Keratinocyte (primary cell): ENCODE measurements at regions not wholly inside any gene's neighbourhood (a gene's known extent, or its start where the extent isn't known, plus 50 kb on each side); places are given as distances from the start of the nearest gene placed in this dataset.

Experiments used
- DNase-seq: peaks from one replicate; pipeline ENCODE4 v3.0.0-alpha.2; 2011; ENCODE audit warnings: low read depth, missing footprints, low spot score
- FAIRE-seq: peaks from 2 replicates; lab custom pipeline; 2011; peaks lifted over from hg19 to GRCh38; lab: Jason Lieb, UNC
- H2AFZ ChIP-seq: 2 replicates; pipeline ENCODE4 v1.6.0; 2012; ENCODE audit warnings: low read length, control low read depth, inconsistent platforms; ENCODE audit not compliant: control insufficient read depth
- H3K27ac ChIP-seq: 2 replicates; pipeline ENCODE4 v1.5.1; 2011; ENCODE audit warnings: low read length; ENCODE audit not compliant: control insufficient read depth, insufficient read depth
- H3K27me3 ChIP-seq: 3 replicates; pipeline ENCODE4 v1.6.0; 2011; ENCODE audit warnings: low read length; ENCODE audit not compliant: control insufficient read depth, insufficient read depth; ENCODE audit errors: extremely low read depth
- H3K36me3 ChIP-seq, 2 experiments: 2 replicates in 1 of 2; 3 replicates in 1 of 2; pipeline ENCODE4 v1.5.1; 2011; ENCODE audit warnings: low read length in 2 of 2, mild to moderate bottlenecking in 1 of 2; ENCODE audit not compliant: control insufficient read depth in 2 of 2, insufficient read depth in 2 of 2; ENCODE audit errors: extremely low read depth in 1 of 2
- H3K4me1 ChIP-seq: 3 replicates; pipeline ENCODE4 v1.5.1; 2011; ENCODE audit warnings: low read length; ENCODE audit not compliant: control insufficient read depth, insufficient read depth; ENCODE audit errors: extremely low read depth
- H3K4me2 ChIP-seq: 3 replicates; pipeline ENCODE4 v1.6.0; 2011; ENCODE audit warnings: low read depth, low read length; ENCODE audit not compliant: control insufficient read depth, insufficient read depth; ENCODE audit errors: extremely low read depth
- H3K4me3 ChIP-seq, 3 experiments: fragments of 200-600 bp in 1 of 3; sonication (generic) in 1 of 3; 2 replicates in 2 of 3; 3 replicates in 1 of 3; pipeline ENCODE4 v1.5.1; 2011 to 2016; ENCODE audit warnings: low read length in 3 of 3, mild to moderate bottlenecking in 3 of 3, control low read depth in 2 of 3, inconsistent platforms in 1 of 3, low read depth in 1 of 3, mixed read lengths in 1 of 3, mixed run types in 1 of 3, moderate library complexity in 1 of 3; ENCODE audit not compliant: control insufficient read depth in 2 of 3, insufficient read depth in 2 of 3; ENCODE audit errors: extremely low read depth in 1 of 3
- H3K79me2 ChIP-seq: 2 replicates; pipeline ENCODE4 v1.6.0; 2012; ENCODE audit warnings: low read length; ENCODE audit not compliant: control insufficient read depth, insufficient read depth
- H3K9ac ChIP-seq: 3 replicates; pipeline ENCODE4 v1.6.0; 2011; ENCODE audit warnings: low read length; ENCODE audit not compliant: control insufficient read depth, insufficient read depth; ENCODE audit errors: extremely low read depth
- H3K9me1 ChIP-seq: 3 replicates; pipeline ENCODE4 v1.6.0; 2011; ENCODE audit warnings: low read length; ENCODE audit not compliant: control insufficient read depth, insufficient read depth; ENCODE audit errors: extremely low read depth
- H3K9me3 ChIP-seq: 2 replicates; pipeline ENCODE4 v1.5.1; 2012; ENCODE audit warnings: low read depth, low read length; ENCODE audit not compliant: control insufficient read depth
- H4K20me1 ChIP-seq: 3 replicates; pipeline ENCODE4 v1.6.0; 2011; ENCODE audit warnings: low read length; ENCODE audit not compliant: control insufficient read depth, insufficient read depth; ENCODE audit errors: extremely low read depth
- CTCF ChIP-seq, 3 experiments: IDR thresholded peaks in 1 of 3; conservative IDR thresholded peaks in 1 of 3; optimal IDR thresholded peaks in 1 of 3; 2 replicates in 2 of 3; 3 replicates in 1 of 3; pipeline versions ENCODE3 to v1.5.1; 2011; ENCODE audit warnings: low read length in 3 of 3, mild to moderate bottlenecking in 3 of 3, moderate library complexity in 2 of 3, control low read depth in 1 of 3, inconsistent platforms in 1 of 3; ENCODE audit not compliant: insufficient read depth in 2 of 3; ENCODE audit errors: extremely low read depth in 1 of 3
- EZH2 ChIP-seq: IDR thresholded peaks from one replicate; pipeline ENCODE4 v1.6.1; 2012; ENCODE audit warnings: inconsistent platforms, mild to moderate bottlenecking, low read length, moderate library complexity
- dilution Hi-C: fragments of 300-500 bp; cut with MboI; formaldehyde crosslinking; loops from one replicate; pipeline ENCODE4 v1.7.0; 2020; ENCODE audit warnings: low sequenced_read_pairs; ENCODE audit not compliant: extremely low pct_ligation_motif_present

GRCh38 chr16:65499566-65499965 is 377.7 kb upstream of the CDH11 start:
- DNase-seq (no peak), FAIRE-seq (no peak)
- H3K9ac ChIP-seq = no peak overlapping the region
- H2AFZ ChIP-seq = no peak overlapping the region
- H3K27ac ChIP-seq = no peak overlapping the region
- no peaks in the 10 kb centered on the region for H4K20me1 ChIP-seq
- no peaks in the 10 kb centered on the region for H3K36me3 ChIP-seq
- H3K4me1 ChIP-seq = no peaks in the 10 kb centered on the region
- no peaks in the 10 kb centered on the region for H3K27me3 ChIP-seq
- no peak overlapping the region for H3K4me2 ChIP-seq
- no peaks in the 10 kb centered on the region for H3K79me2 ChIP-seq
- H3K4me3 ChIP-seq = no peak overlapping the region
- TF ChIP-seq EZH2 (no peak), CTCF (optimal IDR thresholded peaks at IDR 0.05 in 1 of 3, IDR thresholded peaks at IDR 0.05 in 1 of 3, conservative IDR thresholded peaks at IDR 0.05 in 1 of 3; ENCODE audit: extremely low read depth in 1 of 3, insufficient read depth in 2 of 3, low read length in 3 of 3) (no peak)
- no peaks in the 10 kb centered on the region for H3K9me1 ChIP-seq
- dilution Hi-C loops = no loop called here
- no peaks in the 10 kb centered on the region for H3K9me3 ChIP-seq

- Histone ChIP-seq H3K27ac (no peak overlapping the region), H3K4me1 (no peaks in the 10 kb centered on the region), H3K36me3 (no peaks in the 10 kb centered on the region), H3K9me1 (no peaks in the 10 kb centered on the region), H3K9ac (no peak overlapping the region), H3K27me3 (no peaks in the 10 kb centered on the region), H4K20me1 (no peaks in the 10 kb centered on the region), H3K4me3 (no peak overlapping the region), H3K79me2 (no peaks in the 10 kb centered on the region), H2AFZ (no peak overlapping the region), H3K4me2 (no peak overlapping the region), H3K9me3 (no peaks in the 10 kb centered on the region)
- FAIRE-seq (no peak), DNase-seq (no peak)
- dilution Hi-C loops = no loop called here
- no peak for TF ChIP-seq CTCF (optimal IDR thresholded peaks at IDR 0.05 in 1 of 3, IDR thresholded peaks at IDR 0.05 in 1 of 3, conservative IDR thresholded peaks at IDR 0.05 in 1 of 3; ENCODE audit: extremely low read depth in 1 of 3, insufficient read depth in 2 of 3, low read length in 3 of 3)
- TF ChIP-seq EZH2 = no peak
Measured at GRCh38 chr16:65497571-65497970, 375.7 kb upstream of the CDH11 start.
